ENCODE measurements at regions not wholly inside any gene's neighbourhood (a gene's known extent, or its start where the extent isn't known, plus 50 kb on each side); places are given as distances from the start of the nearest gene placed in this dataset.

- peak; percentile 91 for DNase-seq (ENCODE audit: low read depth, low spot score)
Observed at GRCh38 chr14:104291123-104292000, 153.0 kb downstream of the KIF26A start.

- DNase-seq (ENCODE audit: low read depth, low spot score) = peak; percentile 40
Observed at GRCh38 chr14:104292084-104292970, 153.9 kb downstream of the KIF26A start.

- no peak for DNase-seq (ENCODE audit: low read depth, low spot score)
Observed at GRCh38 chr14:104293231-104293841, 154.9 kb downstream of the KIF26A start.

- peak; percentile 40 for DNase-seq (ENCODE audit: low read depth, low spot score)
Observed at GRCh38 chr14:104293851-104294627, 155.7 kb downstream of the KIF26A start.

GRCh38 chr14:104294628-104294982 is 156.2 kb downstream of the KIF26A start:
- DNase-seq (ENCODE audit: low read depth, low spot score) = no peak

- no peak for DNase-seq (ENCODE audit: low read depth, low spot score)
Observed at GRCh38 chr14:104294983-104295680, 156.7 kb downstream of the KIF26A start.

- no peak for DNase-seq (ENCODE audit: low read depth, low spot score)
Observed at GRCh38 chr14:104295681-104296387, 157.4 kb downstream of the KIF26A start.

GRCh38 chr14:104296388-104297312 is 158.3 kb downstream of the KIF26A start:
- DNase-seq (ENCODE audit: low read depth, low spot score) = no peak

GRCh38 chr14:104297313-104297704 is 158.9 kb downstream of the KIF26A start:
- no peak for DNase-seq (ENCODE audit: low read depth, low spot score)

- no peak for DNase-seq (ENCODE audit: low read depth, low spot score)
Observed at GRCh38 chr14:104297721-104298401, 159.5 kb downstream of the KIF26A start.

GRCh38 chr14:104298458-104298857 is 160.1 kb downstream of the KIF26A start:
- no peak for DNase-seq (ENCODE audit: low read depth, low spot score)

- no peak for DNase-seq (ENCODE audit: low read depth, low spot score)
Observed at GRCh38 chr14:104299993-104300761, 161.8 kb downstream of the KIF26A start.

GRCh38 chr14:104301731-104302460 is 163.5 kb downstream of the KIF26A start:
- DNase-seq (ENCODE audit: low read depth, low spot score) = no peak

- no peak for DNase-seq (ENCODE audit: low read depth, low spot score)
Observed at GRCh38 chr14:104302794-104303405, 164.5 kb downstream of the KIF26A start.

- DNase-seq (ENCODE audit: low read depth, low spot score) = no peak
Observed at GRCh38 chr14:104303705-104304425, 165.5 kb downstream of the KIF26A start.

Measured in ELF-1 (cell line).